Epithelial cell of proximal tubule (primary cell): ENCODE measurements at regions not wholly inside any gene's neighbourhood (a gene's known extent, or its start where the extent isn't known, plus 50 kb on each side); places are given as distances from the start of the nearest gene placed in this dataset.
A peak's percentile ranks its signal among the peaks of the same experiment; 100 is the strongest.

Experiments used
- DNase-seq: peaks from one replicate; pipeline ENCODE4 v3.0.0-alpha.2; 2011; ENCODE audit warnings: low read depth
- H3K4me3 ChIP-seq: 2 replicates; pipeline ENCODE4 v1.5.1; 2011; ENCODE audit warnings: low read depth, mild to moderate bottlenecking, low read length
- CTCF ChIP-seq: conservative IDR thresholded peaks from 2 replicates; pipeline ENCODE4 v1.5.1; 2012; ENCODE audit warnings: low read depth, mild to moderate bottlenecking, low read length

- no peak for DNase-seq
- no peak for TF ChIP-seq CTCF
- no peak overlapping the region for H3K4me3 ChIP-seq
Measured at GRCh38 chr9:84500826-84501225, 160.3 kb upstream of the SLC28A3 start.

- peak; percentile 46 for DNase-seq
- no peak overlapping the region for H3K4me3 ChIP-seq
- no peak for TF ChIP-seq CTCF
Measured at GRCh38 chr9:84501587-84501986, 161.0 kb upstream of the SLC28A3 start.

- no peak overlapping the region for H3K4me3 ChIP-seq
- no peak for DNase-seq
- TF ChIP-seq CTCF, result no peak
Measured at GRCh38 chr9:84502066-84502465, 161.5 kb upstream of the SLC28A3 start.

GRCh38 chr9:84504360-84504759 lies 163.8 kb upstream of the SLC28A3 start:
- peak; percentile 48 for DNase-seq
- no peak for TF ChIP-seq CTCF
- H3K4me3 ChIP-seq, result no peak overlapping the region

GRCh38 chr9:84511651-84512050 lies 157.9 kb upstream of the NTRK2 start:
- no peak overlapping the region for H3K4me3 ChIP-seq
- DNase-seq, result no peak
- TF ChIP-seq CTCF, result no peak

- H3K4me3 ChIP-seq, result no peak overlapping the region
- no peak for TF ChIP-seq CTCF
- DNase-seq, result no peak
Measured at GRCh38 chr9:84512493-84512892, 157.0 kb upstream of the NTRK2 start.

GRCh38 chr9:84513473-84513872 lies 156.1 kb upstream of the NTRK2 start:
- H3K4me3 ChIP-seq, result no peak overlapping the region
- peak; percentile 84 for DNase-seq
- TF ChIP-seq CTCF, result no peak
